ENCODE measurements at regions not wholly inside any gene's neighbourhood (a gene's known extent, or its start where the extent isn't known, plus 50 kb on each side); places are given as distances from the start of the nearest gene placed in this dataset.

- no peak for TF ChIP-seq POLR2A (IDR thresholded peaks at IDR 0.05)
- TF ChIP-seq, protein P1, sequence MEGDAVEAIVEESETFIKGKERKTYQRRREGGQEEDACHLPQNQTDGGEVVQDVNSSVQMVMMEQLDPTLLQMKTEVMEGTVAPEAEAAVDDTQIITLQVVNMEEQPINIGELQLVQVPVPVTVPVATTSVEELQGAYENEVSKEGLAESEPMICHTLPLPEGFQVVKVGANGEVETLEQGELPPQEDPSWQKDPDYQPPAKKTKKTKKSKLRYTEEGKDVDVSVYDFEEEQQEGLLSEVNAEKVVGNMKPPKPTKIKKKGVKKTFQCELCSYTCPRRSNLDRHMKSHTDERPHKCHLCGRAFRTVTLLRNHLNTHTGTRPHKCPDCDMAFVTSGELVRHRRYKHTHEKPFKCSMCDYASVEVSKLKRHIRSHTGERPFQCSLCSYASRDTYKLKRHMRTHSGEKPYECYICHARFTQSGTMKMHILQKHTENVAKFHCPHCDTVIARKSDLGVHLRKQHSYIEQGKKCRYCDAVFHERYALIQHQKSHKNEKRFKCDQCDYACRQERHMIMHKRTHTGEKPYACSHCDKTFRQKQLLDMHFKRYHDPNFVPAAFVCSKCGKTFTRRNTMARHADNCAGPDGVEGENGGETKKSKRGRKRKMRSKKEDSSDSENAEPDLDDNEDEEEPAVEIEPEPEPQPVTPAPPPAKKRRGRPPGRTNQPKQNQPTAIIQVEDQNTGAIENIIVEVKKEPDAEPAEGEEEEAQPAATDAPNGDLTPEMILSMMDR (IDR thresholded peaks at IDR 0.05) = no peak
Observed at GRCh38 chrX:112555831-112556230, 123.9 kb downstream of the LHFPL1 start.
